Neural cell (in vitro differentiated cells): ENCODE measurements at regions not wholly inside any gene's neighbourhood (a gene's known extent, or its start where the extent isn't known, plus 50 kb on each side); places are given as distances from the start of the nearest gene placed in this dataset.

Experiments used
- EP300 ChIP-seq: fragments of 450-650 bp; conservative IDR thresholded peaks from 2 replicates; pipeline ENCODE4 v1.6.1; 2014; ENCODE audit warnings: antibody characterized with exemption, mild to moderate bottlenecking, moderate library complexity; ENCODE audit not compliant: poor library complexity, severe bottlenecking
- EZH2 ChIP-seq: fragments of 200-600, 300-800 bp; shearing (Covaris generic), sonication (generic); IDR thresholded peaks from 2 replicates; pipeline ENCODE4 v1.6.1; 2014; ENCODE audit warnings: antibody characterized with exemption, low read length, borderline replicate concordance, mild to moderate bottlenecking; ENCODE audit not compliant: insufficient read depth, poor library complexity, severe bottlenecking
- MXI1 ChIP-seq: fragments of 450-650 bp; conservative IDR thresholded peaks from 2 replicates; pipeline ENCODE4 v1.6.1; 2014; ENCODE audit warnings: antibody characterized with exemption, mild to moderate bottlenecking; ENCODE audit not compliant: poor library complexity, severe bottlenecking
- POLR2AphosphoS5 ChIP-seq: IDR thresholded peaks from 2 replicates; pipeline ENCODE4 v1.6.1; 2012
- RAD21 ChIP-seq: fragments of 450-650 bp; conservative IDR thresholded peaks from 2 replicates; pipeline ENCODE4 v1.6.1; 2014; ENCODE audit warnings: antibody characterized with exemption, mild to moderate bottlenecking, moderate library complexity
- SMC3 ChIP-seq: fragments of 450-650 bp; conservative IDR thresholded peaks from 2 replicates; pipeline ENCODE4 v1.6.1; 2014; ENCODE audit warnings: antibody characterized with exemption, mild to moderate bottlenecking, moderate library complexity; ENCODE audit not compliant: poor library complexity
- TAF1 ChIP-seq: IDR thresholded peaks from 2 replicates; pipeline ENCODE4 v1.6.1; 2012; ENCODE audit warnings: low read depth
- TF ChIP-seq, protein P1 (sequence below): fragments of 450-650 bp; IDR thresholded peaks from 2 replicates; pipeline ENCODE4 v1.5.1; 2014; ENCODE audit warnings: antibody characterized with exemption, mild to moderate bottlenecking, moderate library complexity; ENCODE audit not compliant: poor library complexity, severe bottlenecking
- TF ChIP-seq, protein P2 (sequence below): IDR thresholded peaks from 2 replicates; pipeline ENCODE4 v1.6.1; 2012; ENCODE audit warnings: borderline replicate concordance

DNA sequence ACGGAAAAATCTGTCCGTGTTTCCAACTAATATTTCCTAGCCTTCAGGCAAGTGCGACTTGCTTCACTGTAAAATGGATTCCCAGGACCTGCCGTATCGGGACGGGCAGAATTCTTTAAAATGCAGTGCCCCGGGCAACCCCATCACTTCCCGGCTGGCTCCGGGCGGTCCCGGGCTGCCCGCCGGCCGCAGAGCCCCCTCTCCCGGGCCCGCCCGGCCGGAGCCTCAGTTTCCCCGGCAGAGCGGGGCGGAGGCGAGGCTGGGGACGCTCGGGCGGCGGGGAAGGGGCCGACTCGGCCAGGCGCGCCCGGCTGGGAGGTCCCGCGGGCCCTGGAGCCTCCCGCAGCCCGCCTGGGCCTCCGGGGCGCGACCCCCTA lies 84.2 kb upstream of the WNT7B start:
- TF ChIP-seq, protein P1, sequence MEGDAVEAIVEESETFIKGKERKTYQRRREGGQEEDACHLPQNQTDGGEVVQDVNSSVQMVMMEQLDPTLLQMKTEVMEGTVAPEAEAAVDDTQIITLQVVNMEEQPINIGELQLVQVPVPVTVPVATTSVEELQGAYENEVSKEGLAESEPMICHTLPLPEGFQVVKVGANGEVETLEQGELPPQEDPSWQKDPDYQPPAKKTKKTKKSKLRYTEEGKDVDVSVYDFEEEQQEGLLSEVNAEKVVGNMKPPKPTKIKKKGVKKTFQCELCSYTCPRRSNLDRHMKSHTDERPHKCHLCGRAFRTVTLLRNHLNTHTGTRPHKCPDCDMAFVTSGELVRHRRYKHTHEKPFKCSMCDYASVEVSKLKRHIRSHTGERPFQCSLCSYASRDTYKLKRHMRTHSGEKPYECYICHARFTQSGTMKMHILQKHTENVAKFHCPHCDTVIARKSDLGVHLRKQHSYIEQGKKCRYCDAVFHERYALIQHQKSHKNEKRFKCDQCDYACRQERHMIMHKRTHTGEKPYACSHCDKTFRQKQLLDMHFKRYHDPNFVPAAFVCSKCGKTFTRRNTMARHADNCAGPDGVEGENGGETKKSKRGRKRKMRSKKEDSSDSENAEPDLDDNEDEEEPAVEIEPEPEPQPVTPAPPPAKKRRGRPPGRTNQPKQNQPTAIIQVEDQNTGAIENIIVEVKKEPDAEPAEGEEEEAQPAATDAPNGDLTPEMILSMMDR, result no peak
- TF ChIP-seq SMC3 (no peak), EZH2 (peak; percentile 55), TAF1 (no peak), POLR2AphosphoS5 (no peak), MXI1 (no peak), RAD21 (no peak), EP300 (no peak)
- TF ChIP-seq, protein P2, sequence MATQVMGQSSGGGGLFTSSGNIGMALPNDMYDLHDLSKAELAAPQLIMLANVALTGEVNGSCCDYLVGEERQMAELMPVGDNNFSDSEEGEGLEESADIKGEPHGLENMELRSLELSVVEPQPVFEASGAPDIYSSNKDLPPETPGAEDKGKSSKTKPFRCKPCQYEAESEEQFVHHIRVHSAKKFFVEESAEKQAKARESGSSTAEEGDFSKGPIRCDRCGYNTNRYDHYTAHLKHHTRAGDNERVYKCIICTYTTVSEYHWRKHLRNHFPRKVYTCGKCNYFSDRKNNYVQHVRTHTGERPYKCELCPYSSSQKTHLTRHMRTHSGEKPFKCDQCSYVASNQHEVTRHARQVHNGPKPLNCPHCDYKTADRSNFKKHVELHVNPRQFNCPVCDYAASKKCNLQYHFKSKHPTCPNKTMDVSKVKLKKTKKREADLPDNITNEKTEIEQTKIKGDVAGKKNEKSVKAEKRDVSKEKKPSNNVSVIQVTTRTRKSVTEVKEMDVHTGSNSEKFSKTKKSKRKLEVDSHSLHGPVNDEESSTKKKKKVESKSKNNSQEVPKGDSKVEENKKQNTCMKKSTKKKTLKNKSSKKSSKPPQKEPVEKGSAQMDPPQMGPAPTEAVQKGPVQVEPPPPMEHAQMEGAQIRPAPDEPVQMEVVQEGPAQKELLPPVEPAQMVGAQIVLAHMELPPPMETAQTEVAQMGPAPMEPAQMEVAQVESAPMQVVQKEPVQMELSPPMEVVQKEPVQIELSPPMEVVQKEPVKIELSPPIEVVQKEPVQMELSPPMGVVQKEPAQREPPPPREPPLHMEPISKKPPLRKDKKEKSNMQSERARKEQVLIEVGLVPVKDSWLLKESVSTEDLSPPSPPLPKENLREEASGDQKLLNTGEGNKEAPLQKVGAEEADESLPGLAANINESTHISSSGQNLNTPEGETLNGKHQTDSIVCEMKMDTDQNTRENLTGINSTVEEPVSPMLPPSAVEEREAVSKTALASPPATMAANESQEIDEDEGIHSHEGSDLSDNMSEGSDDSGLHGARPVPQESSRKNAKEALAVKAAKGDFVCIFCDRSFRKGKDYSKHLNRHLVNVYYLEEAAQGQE, result no peak
